ENCODE measurements at regions not wholly inside any gene's neighbourhood (a gene's known extent, or its start where the extent isn't known, plus 50 kb on each side); places are given as distances from the start of the nearest gene placed in this dataset.

- no peak for DNase-seq (ENCODE audit: low read depth in 2 of 3, low spot score in 1 of 3)
Measured at GRCh38 chr17:13973960-13974651, 95.2 kb upstream of the COX10 start.

GRCh38 chr17:13977837-13978236 lies 91.5 kb upstream of the COX10 start:
- DNase-seq (ENCODE audit: low read depth in 2 of 3, low spot score in 1 of 3) = no peak

GRCh38 chr17:13978478-13978877 lies 90.8 kb upstream of the COX10 start:
- no peak for DNase-seq (ENCODE audit: low read depth in 2 of 3, low spot score in 1 of 3)

- no peak for DNase-seq (ENCODE audit: low read depth in 2 of 3, low spot score in 1 of 3)
Measured at GRCh38 chr17:13981881-13982280, 87.4 kb upstream of the COX10 start.

GRCh38 chr17:13984956-13985355 lies 84.3 kb upstream of the COX10 start:
- no peak for DNase-seq (ENCODE audit: low read depth in 2 of 3, low spot score in 1 of 3)

GRCh38 chr17:13986855-13987254 lies 82.4 kb upstream of the COX10 start:
- DNase-seq (ENCODE audit: low read depth in 2 of 3, low spot score in 1 of 3) = no peak

GRCh38 chr17:13989138-13989537 lies 80.2 kb upstream of the COX10 start:
- DNase-seq (ENCODE audit: low read depth in 2 of 3, low spot score in 1 of 3) = no peak

GRCh38 chr17:13993106-13993505 lies 76.2 kb upstream of the COX10 start:
- DNase-seq (ENCODE audit: low read depth in 2 of 3, low spot score in 1 of 3) = no peak

GRCh38 chr17:13994050-13994449 lies 75.3 kb upstream of the COX10 start:
- DNase-seq (ENCODE audit: low read depth in 2 of 3, low spot score in 1 of 3) = no peak

GRCh38 chr17:13995856-13996271 lies 73.4 kb upstream of the COX10 start:
- no peak for DNase-seq (ENCODE audit: low read depth in 2 of 3, low spot score in 1 of 3)

- no peak for DNase-seq (ENCODE audit: low read depth in 2 of 3, low spot score in 1 of 3)
Measured at GRCh38 chr17:13996276-13996675, 73.0 kb upstream of the COX10 start.

GRCh38 chr17:13996748-13997147 lies 72.6 kb upstream of the COX10 start:
- no peak for DNase-seq (ENCODE audit: low read depth in 2 of 3, low spot score in 1 of 3)

GRCh38 chr17:14004927-14005620 lies 64.2 kb upstream of the COX10 start:
- no peak for DNase-seq (ENCODE audit: low read depth in 2 of 3, low spot score in 1 of 3)

GRCh38 chr17:14006249-14006942 lies 62.9 kb upstream of the COX10 start:
- DNase-seq (ENCODE audit: low read depth in 2 of 3, low spot score in 1 of 3) = no peak

GRCh38 chr17:14007951-14008350 lies 61.4 kb upstream of the COX10 start:
- no peak for DNase-seq (ENCODE audit: low read depth in 2 of 3, low spot score in 1 of 3)

- DNase-seq (ENCODE audit: low read depth in 2 of 3, low spot score in 1 of 3) = no peak
Measured at GRCh38 chr17:14011036-14011692, 58.1 kb upstream of the COX10 start.

GRCh38 chr17:14011740-14012405 lies 57.4 kb upstream of the COX10 start:
- no peak for DNase-seq (ENCODE audit: low read depth in 2 of 3, low spot score in 1 of 3)

GRCh38 chr17:14014657-14015056 lies 54.6 kb upstream of the COX10 start:
- DNase-seq (ENCODE audit: low read depth in 2 of 3, low spot score in 1 of 3) = no peak

GRCh38 chr17:14015271-14015670 lies 54.0 kb upstream of the COX10 start:
- DNase-seq (ENCODE audit: low read depth in 2 of 3, low spot score in 1 of 3) = no peak

GRCh38 chr17:14016858-14017257 lies 52.4 kb upstream of the COX10 start:
- no peak for DNase-seq (ENCODE audit: low read depth in 2 of 3, low spot score in 1 of 3)
